ENCODE measurements at regions not wholly inside any gene's neighbourhood (a gene's known extent, or its start where the extent isn't known, plus 50 kb on each side); places are given as distances from the start of the nearest gene placed in this dataset.
"Not testable (repeated sequence)": the region's sequence is repeated elsewhere in the genome, so short reads cannot be mapped to it uniquely, and the experiment has no call there.

- not testable (repeated sequence) for H3K9me3 Mint-ChIP-seq; H3K4me3 Mint-ChIP-seq; H3K27ac Mint-ChIP-seq; H3K4me1 Mint-ChIP-seq (ENCODE audit: low read depth); H3K27me3 Mint-ChIP-seq (ENCODE audit: low read depth); H3K36me3 Mint-ChIP-seq (ENCODE audit: low read depth)
Observed at GRCh38 chr6:51321477-51321876, 502.8 kb downstream of the TFAP2B start.

DNA sequence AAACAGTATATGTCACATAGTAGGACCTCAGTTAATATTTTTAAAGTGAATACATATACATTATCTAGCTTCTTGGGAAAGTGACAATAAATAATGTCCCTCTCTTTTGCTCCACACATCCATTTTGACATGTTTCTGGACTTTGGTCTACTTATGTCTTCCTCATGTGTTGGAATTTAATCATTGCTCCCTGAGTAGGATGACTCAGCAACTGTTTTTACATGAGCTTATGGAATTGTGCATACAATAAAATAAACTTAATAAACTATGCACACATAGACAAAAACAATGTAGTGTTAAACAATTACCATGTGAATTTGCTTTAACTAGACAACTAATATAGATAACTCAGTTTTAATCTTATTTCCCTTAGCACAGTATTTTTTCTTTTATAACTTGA, 503.8 kb downstream of the TFAP2B start:
- Mint-ChIP-seq H3K4me3 (no peak overlapping the region), H3K27ac (no peak overlapping the region), H3K27me3 (ENCODE audit: low read depth) (no peaks in the 10 kb centered on the region), H3K36me3 (ENCODE audit: low read depth) (no peaks in the 10 kb centered on the region), H3K9me3 (no peaks in the 10 kb centered on the region), H3K4me1 (ENCODE audit: low read depth) (no peaks in the 10 kb centered on the region)

DNA sequence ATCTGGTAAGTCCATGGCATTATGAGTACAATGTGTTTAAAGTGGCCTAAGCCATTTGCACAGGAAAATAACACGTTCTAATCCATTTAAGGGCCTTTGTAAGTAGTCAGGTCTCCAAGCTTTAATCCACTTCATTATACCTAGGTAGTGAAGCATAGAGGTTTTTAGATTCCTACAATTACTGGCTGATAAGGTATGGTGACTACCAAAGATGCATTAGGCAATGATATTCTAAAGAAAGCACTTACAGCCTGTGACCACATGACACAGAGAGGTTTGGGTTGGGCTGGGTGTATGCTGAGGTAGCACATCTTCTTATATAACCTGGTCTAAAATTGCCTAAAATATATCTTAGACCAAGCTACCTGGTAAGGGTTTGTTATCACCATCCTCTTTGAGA, 504.4 kb downstream of the TFAP2B start:
- H3K9me3 Mint-ChIP-seq = no peaks in the 10 kb centered on the region
- H3K36me3 Mint-ChIP-seq (ENCODE audit: low read depth) = no peaks in the 10 kb centered on the region
- no peak overlapping the region for H3K27ac Mint-ChIP-seq
- no peaks in the 10 kb centered on the region for H3K27me3 Mint-ChIP-seq (ENCODE audit: low read depth)
- no peaks in the 10 kb centered on the region for H3K4me1 Mint-ChIP-seq (ENCODE audit: low read depth)
- no peak overlapping the region for H3K4me3 Mint-ChIP-seq

DNA sequence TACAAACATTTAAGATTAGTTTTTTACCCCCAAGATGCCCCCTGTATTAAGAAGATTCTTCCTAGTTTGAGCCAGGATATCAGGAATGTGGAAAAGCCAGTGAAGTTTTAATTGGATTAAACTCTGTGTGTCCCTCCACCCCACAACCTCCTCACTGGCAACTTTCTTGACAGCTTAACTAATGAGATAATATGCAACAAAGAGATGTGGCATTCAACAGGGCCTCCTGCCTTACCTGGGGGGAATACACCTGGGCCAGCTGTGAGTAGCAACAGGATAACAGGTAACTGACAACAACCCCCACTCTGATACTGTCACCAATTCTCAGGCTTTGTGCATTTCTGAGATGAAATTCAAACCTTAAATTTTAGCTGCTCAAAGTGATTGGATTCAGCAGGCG, 512.3 kb downstream of the TFAP2B start:
- Mint-ChIP-seq H3K27me3 (ENCODE audit: low read depth) (no peaks in the 10 kb centered on the region), H3K27ac (no peak overlapping the region), H3K4me3 (no peak overlapping the region), H3K9me3 (no peaks in the 10 kb centered on the region), H3K4me1 (ENCODE audit: low read depth) (no peaks in the 10 kb centered on the region), H3K36me3 (ENCODE audit: low read depth) (no peaks in the 10 kb centered on the region)

- Mint-ChIP-seq H3K9me3 (no peaks in the 10 kb centered on the region), H3K4me1 (ENCODE audit: low read depth) (no peaks in the 10 kb centered on the region), H3K27me3 (ENCODE audit: low read depth) (no peaks in the 10 kb centered on the region), H3K36me3 (ENCODE audit: low read depth) (no peaks in the 10 kb centered on the region), H3K4me3 (no peak overlapping the region), H3K27ac (no peak overlapping the region)
Observed at GRCh38 chr6:51335543-51335942, 516.9 kb downstream of the TFAP2B start.

- Mint-ChIP-seq H3K9me3 (no peaks in the 10 kb centered on the region), H3K4me1 (ENCODE audit: low read depth) (no peaks in the 10 kb centered on the region), H3K27me3 (ENCODE audit: low read depth) (no peaks in the 10 kb centered on the region), H3K27ac (no peak overlapping the region), H3K36me3 (ENCODE audit: low read depth) (no peaks in the 10 kb centered on the region), H3K4me3 (no peak overlapping the region)
Observed at GRCh38 chr6:51336185-51336584, 517.5 kb downstream of the TFAP2B start.

- H3K4me3 Mint-ChIP-seq = no peak overlapping the region
- H3K36me3 Mint-ChIP-seq (ENCODE audit: low read depth) = no peaks in the 10 kb centered on the region
- no peaks in the 10 kb centered on the region for H3K4me1 Mint-ChIP-seq (ENCODE audit: low read depth)
- no peak overlapping the region for H3K27ac Mint-ChIP-seq
- H3K9me3 Mint-ChIP-seq = no peaks in the 10 kb centered on the region
- H3K27me3 Mint-ChIP-seq (ENCODE audit: low read depth) = no peaks in the 10 kb centered on the region
Observed at GRCh38 chr6:51337277-51337676, 518.6 kb downstream of the TFAP2B start.

DNA sequence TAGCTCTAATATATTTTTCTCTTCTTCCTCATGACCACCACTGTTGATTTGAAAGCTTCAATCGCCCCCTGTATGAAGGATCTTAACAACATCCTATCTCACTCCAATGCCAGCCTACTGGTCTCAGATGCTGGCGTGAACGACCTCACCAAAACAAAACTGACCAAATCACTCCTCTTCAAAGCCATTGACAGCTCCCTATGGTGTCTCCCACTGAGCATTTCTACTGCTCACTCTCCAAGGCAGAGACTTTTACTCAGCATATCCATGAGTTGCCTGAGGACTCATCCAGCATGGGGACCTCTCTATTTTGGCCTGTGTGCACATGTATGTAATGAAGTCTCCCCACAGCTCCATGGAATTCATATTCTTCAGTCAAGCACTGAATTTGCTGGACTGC, 520.4 kb downstream of the TFAP2B start:
- Mint-ChIP-seq H3K27me3 (ENCODE audit: low read depth) (no peaks in the 10 kb centered on the region), H3K9me3 (no peaks in the 10 kb centered on the region), H3K27ac (no peak overlapping the region), H3K4me3 (no peak overlapping the region), H3K36me3 (ENCODE audit: low read depth) (no peaks in the 10 kb centered on the region), H3K4me1 (ENCODE audit: low read depth) (no peaks in the 10 kb centered on the region)

DNA sequence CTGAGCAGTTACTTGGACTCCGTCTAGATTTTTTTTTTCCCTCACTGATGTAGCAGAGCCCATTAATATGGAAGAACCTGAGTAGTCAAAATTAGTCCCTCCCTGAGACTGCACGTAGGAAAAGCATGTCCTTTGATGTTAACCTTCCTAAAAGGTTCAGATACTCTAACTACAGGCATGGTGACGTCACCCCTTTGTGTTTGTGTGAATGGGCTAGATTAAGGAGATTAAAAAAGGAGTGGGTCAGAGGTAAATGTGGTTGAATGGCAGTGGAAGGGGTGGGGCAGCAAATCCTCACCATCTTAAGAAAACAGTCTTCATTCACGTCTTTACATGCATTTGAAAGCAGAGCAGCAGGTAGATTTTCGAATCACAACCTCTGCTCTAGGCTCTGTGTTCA, 521.1 kb downstream of the TFAP2B start:
- Mint-ChIP-seq H3K9me3 (no peaks in the 10 kb centered on the region), H3K27ac (no peak overlapping the region), H3K27me3 (ENCODE audit: low read depth) (no peaks in the 10 kb centered on the region), H3K36me3 (ENCODE audit: low read depth) (no peaks in the 10 kb centered on the region), H3K4me3 (no peak overlapping the region), H3K4me1 (ENCODE audit: low read depth) (no peaks in the 10 kb centered on the region)

- H3K4me3 Mint-ChIP-seq = no peak overlapping the region
- H3K27ac Mint-ChIP-seq = no peak overlapping the region
- no peaks in the 10 kb centered on the region for H3K36me3 Mint-ChIP-seq (ENCODE audit: low read depth)
- H3K27me3 Mint-ChIP-seq (ENCODE audit: low read depth) = no peaks in the 10 kb centered on the region
- no peaks in the 10 kb centered on the region for H3K9me3 Mint-ChIP-seq
- H3K4me1 Mint-ChIP-seq (ENCODE audit: low read depth) = no peaks in the 10 kb centered on the region
Observed at GRCh38 chr6:51342393-51342792, 523.7 kb downstream of the TFAP2B start.

- no peaks in the 10 kb centered on the region for H3K27me3 Mint-ChIP-seq (ENCODE audit: low read depth)
- H3K36me3 Mint-ChIP-seq (ENCODE audit: low read depth) = no peaks in the 10 kb centered on the region
- H3K4me3 Mint-ChIP-seq = no peak overlapping the region
- H3K4me1 Mint-ChIP-seq (ENCODE audit: low read depth) = no peaks in the 10 kb centered on the region
- H3K9me3 Mint-ChIP-seq = no peaks in the 10 kb centered on the region
- H3K27ac Mint-ChIP-seq = no peak overlapping the region
Observed at GRCh38 chr6:51349857-51350256, 531.2 kb downstream of the TFAP2B start.

- Mint-ChIP-seq H3K27ac (no peak overlapping the region), H3K4me3 (no peak overlapping the region), H3K9me3 (no peaks in the 10 kb centered on the region), H3K4me1 (ENCODE audit: low read depth) (no peaks in the 10 kb centered on the region), H3K27me3 (ENCODE audit: low read depth) (no peaks in the 10 kb centered on the region), H3K36me3 (ENCODE audit: low read depth) (no peaks in the 10 kb centered on the region)
Observed at GRCh38 chr6:51350308-51350904, 531.7 kb downstream of the TFAP2B start.

GRCh38 chr6:51352506-51353029, 533.9 kb downstream of the TFAP2B start:
- no peak overlapping the region for H3K27ac Mint-ChIP-seq
- no peaks in the 10 kb centered on the region for H3K4me1 Mint-ChIP-seq (ENCODE audit: low read depth)
- no peaks in the 10 kb centered on the region for H3K36me3 Mint-ChIP-seq (ENCODE audit: low read depth)
- no peaks in the 10 kb centered on the region for H3K9me3 Mint-ChIP-seq
- H3K4me3 Mint-ChIP-seq = no peak overlapping the region
- H3K27me3 Mint-ChIP-seq (ENCODE audit: low read depth) = no peaks in the 10 kb centered on the region

GRCh38 chr6:51360287-51360686, 541.6 kb downstream of the TFAP2B start:
- no peak overlapping the region for H3K27ac Mint-ChIP-seq
- no peaks in the 10 kb centered on the region for H3K36me3 Mint-ChIP-seq (ENCODE audit: low read depth)
- no peaks in the 10 kb centered on the region for H3K4me1 Mint-ChIP-seq (ENCODE audit: low read depth)
- H3K27me3 Mint-ChIP-seq (ENCODE audit: low read depth) = no peaks in the 10 kb centered on the region
- no peak overlapping the region for H3K4me3 Mint-ChIP-seq
- H3K9me3 Mint-ChIP-seq = no peaks in the 10 kb centered on the region

- H3K27ac Mint-ChIP-seq = no peak overlapping the region
- H3K4me1 Mint-ChIP-seq (ENCODE audit: low read depth) = no peaks in the 10 kb centered on the region
- H3K36me3 Mint-ChIP-seq (ENCODE audit: low read depth) = no peaks in the 10 kb centered on the region
- H3K4me3 Mint-ChIP-seq = no peak overlapping the region
- no peaks in the 10 kb centered on the region for H3K9me3 Mint-ChIP-seq
- no peaks in the 10 kb centered on the region for H3K27me3 Mint-ChIP-seq (ENCODE audit: low read depth)
Observed at GRCh38 chr6:51365566-51365965, 546.9 kb downstream of the TFAP2B start.

- Mint-ChIP-seq H3K4me3 (no peak overlapping the region), H3K27me3 (ENCODE audit: low read depth) (no peaks in the 10 kb centered on the region), H3K27ac (no peak overlapping the region), H3K4me1 (ENCODE audit: low read depth) (no peaks in the 10 kb centered on the region), H3K36me3 (ENCODE audit: low read depth) (no peaks in the 10 kb centered on the region), H3K9me3 (no peaks in the 10 kb centered on the region)
Observed at GRCh38 chr6:51369485-51369884, 550.8 kb downstream of the TFAP2B start.
